GM12874 (cell line): ENCODE measurements at regions not wholly inside any gene's neighbourhood (a gene's known extent, or its start where the extent isn't known, plus 50 kb on each side); places are given as distances from the start of the nearest gene placed in this dataset.

ENCODE experiments used
- CTCF ChIP-seq: IDR thresholded peaks from 2 replicates; pipeline ENCODE4 v1.5.1; 2011; ENCODE audit warnings: low read depth, mild to moderate bottlenecking, control low read depth, low read length, moderate library complexity; ENCODE audit not compliant: insufficient read depth

- no peak for TF ChIP-seq CTCF
These were observed 479.2 kb downstream of the LIG4 start for GRCh38 chr13:107736170-107736569.

- no peak for TF ChIP-seq CTCF
These were observed 480.3 kb downstream of the LIG4 start for GRCh38 chr13:107734891-107735625.

- no peak for TF ChIP-seq CTCF
These were observed 482.1 kb downstream of the LIG4 start for GRCh38 chr13:107733276-107733675.

GRCh38 chr13:107730813-107731212, 484.5 kb downstream of the LIG4 start:
- no peak for TF ChIP-seq CTCF

- TF ChIP-seq CTCF, result no peak
These were observed 494.0 kb downstream of the LIG4 start for GRCh38 chr13:107721125-107721869.

GRCh38 chr13:107716741-107717140, 498.6 kb downstream of the LIG4 start:
- no peak for TF ChIP-seq CTCF

- no peak for TF ChIP-seq CTCF
These were observed 499.1 kb downstream of the LIG4 start for GRCh38 chr13:107716241-107716640.
